Left lobe of liver (tissue), 2 donors: ENCODE measurements at regions not wholly inside any gene's neighbourhood (a gene's known extent, or its start where the extent isn't known, plus 50 kb on each side); places are given as distances from the start of the nearest gene placed in this dataset.
"Not testable (repeated sequence)": the region's sequence is repeated elsewhere in the genome, so short reads cannot be mapped to it uniquely, and the experiment has no call there.

Experiments used
- ATAC-seq: fragments of 200-7000 bp; cut with Tn5 transposase; one replicate; pipeline ENCODE4 v1.9.1; 2020; ENCODE audit warnings: mild to moderate bottlenecking, moderate library complexity
- DNase-seq: peaks from one replicate; pipeline ENCODE4 v3.0.0-alpha.2; 2020; ENCODE audit warnings: low spot score
- donor health status: DM: no; HTN: no; CAD: no; lungs with moderate emphysema.
- donor health status: DM: no; HTN: yes; CAD: no.

GRCh38 chr21:10005791-10006190, 515.6 kb upstream of the TPTE start:
- not testable (repeated sequence) for DNase-seq, ATAC-seq

- DNase-seq, ATAC-seq: not testable (repeated sequence)
Observed at GRCh38 chr21:10016991-10017390, 504.4 kb upstream of the TPTE start.

GRCh38 chr21:10017757-10018156, 503.6 kb upstream of the TPTE start:
- DNase-seq, ATAC-seq: not testable (repeated sequence)

- not testable (repeated sequence) for DNase-seq, ATAC-seq
Observed at GRCh38 chr21:10021462-10021861, 499.9 kb upstream of the TPTE start.

- DNase-seq, ATAC-seq: not testable (repeated sequence)
Observed at GRCh38 chr21:10022745-10023144, 498.6 kb upstream of the TPTE start.
